A673 (cell line): ENCODE measurements at regions not wholly inside any gene's neighbourhood (a gene's known extent, or its start where the extent isn't known, plus 50 kb on each side); places are given as distances from the start of the nearest gene placed in this dataset.

Source experiments
- BruUV-seq: library from RNA; stranded (reverse); fragments of 400-500 nt; replicated peaks from 2 replicates; lab custom pipeline; 2021; lab: Mats Ljungman, UMichigan
- CTCF ChIA-PET: fragments of 300-600 bp; sonication (Branson Sonifier 250); formaldehyde crosslinking; loops from one replicate; lab custom pipeline; 2022; ENCODE audit warnings: antibody characterized with exemption; lab: Charles Lee
- POLR2A ChIA-PET: fragments of 300-600 bp; sonication (Branson Sonifier 250); formaldehyde crosslinking; loops from one replicate; lab custom pipeline; 2022; ENCODE audit warnings: antibody characterized with exemption; ENCODE audit not compliant: low non-redundant PET; lab: Charles Lee
- DNase-seq: peaks from one replicate; pipeline ENCODE4 v3.0.0-alpha.2; 2015; ENCODE audit warnings: low spot score
- H3K27ac ChIP-seq: fragments of 200-600 bp; sonication (generic); 2 replicates; pipeline ENCODE4 v1.5.1; 2016; ENCODE audit warnings: mixed run types, low read depth, mild to moderate bottlenecking, mixed read lengths, antibody characterized with exemption, low read length; ENCODE audit not compliant: poor library complexity, severe bottlenecking
- H3K27me3 ChIP-seq: fragments of 200-600 bp; sonication (generic); replicated peaks from 2 replicates; pipeline ENCODE4 v1.6.1; 2017; ENCODE audit warnings: mixed run types, low read depth, mild to moderate bottlenecking, mixed read lengths, antibody characterized with exemption, low read length; ENCODE audit not compliant: insufficient read depth, poor library complexity
- H3K36me3 ChIP-seq: fragments of 200-600 bp; sonication (generic); 2 replicates; pipeline ENCODE4 v1.6.1; 2016; ENCODE audit warnings: mixed run types, mild to moderate bottlenecking, mixed read lengths, antibody characterized with exemption, low read length; ENCODE audit not compliant: insufficient read depth, poor library complexity, severe bottlenecking
- H3K4me1 ChIP-seq: fragments of 200-600 bp; sonication (generic); 2 replicates; pipeline ENCODE4 v1.6.1; 2017; ENCODE audit warnings: mixed run types, mild to moderate bottlenecking, mixed read lengths, antibody characterized with exemption, low read length; ENCODE audit not compliant: insufficient read depth, poor library complexity, severe bottlenecking
- H3K4me3 ChIP-seq: fragments of 200-600 bp; sonication (generic); 2 replicates; pipeline ENCODE4 v1.5.1; 2016; ENCODE audit warnings: low read depth, mixed run types, mild to moderate bottlenecking, mixed read lengths, low read length; ENCODE audit not compliant: poor library complexity, severe bottlenecking
- H3K9me3 ChIP-seq: fragments of 200-600 bp; sonication (generic); 2 replicates; pipeline ENCODE4 v1.6.1; 2016; ENCODE audit warnings: mixed run types, low read depth, mild to moderate bottlenecking, mixed read lengths, antibody characterized with exemption, low read length; ENCODE audit not compliant: poor library complexity, severe bottlenecking
- CTCF ChIP-seq: fragments of 300-800, 200-600 bp; sonication (generic); conservative IDR thresholded peaks from 2 replicates; pipeline ENCODE4 v1.5.1; 2017; ENCODE audit warnings: low read depth, mild to moderate bottlenecking, antibody characterized with exemption, low read length, moderate library complexity, mixed read lengths
- EZH2 ChIP-seq: fragments of 200-600 bp; sonication (generic); IDR thresholded peaks from 2 replicates; pipeline ENCODE4 v1.6.1; 2017; ENCODE audit warnings: borderline replicate concordance, low read depth, mild to moderate bottlenecking, mixed read lengths, antibody characterized with exemption, low read length; ENCODE audit not compliant: poor library complexity, severe bottlenecking
- intact Hi-C: fragments of 100-400 bp; cut with micrococcal nuclease; formaldehyde crosslinking; loops from one replicate; pipeline ENCODE4 v1.10.0; 2022; ENCODE audit not compliant: unreplicated experiment

- Histone ChIP-seq H3K4me1 (no peaks in the 10 kb centered on the region), H3K4me3 (no peak overlapping the region), H3K9me3 (no peaks in the 10 kb centered on the region), H3K27me3 (no peaks in the 10 kb centered on the region), H3K36me3 (no peaks in the 10 kb centered on the region), H3K27ac (no peak overlapping the region)
- no TSS peak for BruUV-seq
- ChIA-PET POLR2A (no interaction called here), CTCF (no interaction called here)
- no peak for DNase-seq
- TF ChIP-seq EZH2 = no peak
- intact Hi-C loops = no loop called here
Observed at GRCh38 chr11:71193431-71193830, 58.9 kb downstream of the SHANK2 start.

- no TSS peak for BruUV-seq
Observed at GRCh38 chr11:71192629-71193028, 59.7 kb downstream of the SHANK2 start.

GRCh38 chr11:71191201-71191600 lies 61.2 kb downstream of the SHANK2 start:
- no TSS peak for BruUV-seq
- no peak overlapping the region for H3K27ac ChIP-seq
- TF ChIP-seq CTCF = no peak
- TF ChIP-seq EZH2 = no peak
- no peaks in the 10 kb centered on the region for H3K4me1 ChIP-seq
- no peaks in the 10 kb centered on the region for H3K9me3 ChIP-seq
- ChIA-PET CTCF (no interaction called here), POLR2A (no interaction called here)
- DNase-seq = no peak
- intact Hi-C loops = no loop called here
- H3K27me3 ChIP-seq = no peaks in the 10 kb centered on the region
- H3K36me3 ChIP-seq = no peaks in the 10 kb centered on the region
- H3K4me3 ChIP-seq = no peak overlapping the region

More at GRCh38 chr11:71192629-71193028, 59.7 kb downstream of the SHANK2 start:
- Histone ChIP-seq H3K4me3 (no peak overlapping the region), H3K27ac (no peak overlapping the region), H3K4me1 (no peaks in the 10 kb centered on the region), H3K27me3 (no peaks in the 10 kb centered on the region), H3K9me3 (no peaks in the 10 kb centered on the region), H3K36me3 (no peaks in the 10 kb centered on the region)
- intact Hi-C loops = no loop called here
- ChIA-PET POLR2A (no interaction called here), CTCF (no interaction called here)
- DNase-seq = no peak
- no peak for TF ChIP-seq CTCF
- no peak for TF ChIP-seq EZH2

- TF ChIP-seq CTCF (no peak), EZH2 (no peak)
- H3K4me3 ChIP-seq = no peak overlapping the region
- H3K9me3 ChIP-seq = no peaks in the 10 kb centered on the region
- ChIA-PET CTCF (no interaction called here), POLR2A (no interaction called here)
- no peak overlapping the region for H3K27ac ChIP-seq
- no TSS peak for BruUV-seq
- H3K36me3 ChIP-seq = no peaks in the 10 kb centered on the region
- no peaks in the 10 kb centered on the region for H3K27me3 ChIP-seq
- intact Hi-C loops = no loop called here
- no peaks in the 10 kb centered on the region for H3K4me1 ChIP-seq
- DNase-seq = no peak
Observed at GRCh38 chr11:71190551-71190950, 61.8 kb downstream of the SHANK2 start.
